ENCODE measurements at regions not wholly inside any gene's neighbourhood (a gene's known extent, or its start where the extent isn't known, plus 50 kb on each side); places are given as distances from the start of the nearest gene placed in this dataset.
"Not testable (repeated sequence)": the region's sequence is repeated elsewhere in the genome, so short reads cannot be mapped to it uniquely, and the experiment has no call there.

DNA sequence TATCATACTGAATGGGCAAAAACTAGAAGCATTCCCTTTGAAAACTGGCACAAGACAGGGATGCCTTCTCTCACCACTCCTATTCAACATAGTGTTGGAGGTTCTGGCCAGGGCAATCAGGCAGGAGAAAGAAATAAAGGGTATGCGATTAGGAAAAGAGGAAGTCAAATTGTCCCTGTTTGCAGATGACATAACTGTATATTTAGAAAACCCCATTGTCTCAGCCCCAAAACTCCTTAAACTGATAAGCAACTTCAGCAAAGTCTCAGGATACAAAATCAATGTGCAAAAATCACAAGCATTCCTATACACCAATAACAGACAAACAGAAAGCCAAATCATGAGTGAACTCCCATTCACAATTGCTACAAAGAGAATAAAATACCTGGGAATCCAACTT is 52.5 kb upstream of the CCDC71L start:
- DNase-seq: not testable (repeated sequence)

DNA sequence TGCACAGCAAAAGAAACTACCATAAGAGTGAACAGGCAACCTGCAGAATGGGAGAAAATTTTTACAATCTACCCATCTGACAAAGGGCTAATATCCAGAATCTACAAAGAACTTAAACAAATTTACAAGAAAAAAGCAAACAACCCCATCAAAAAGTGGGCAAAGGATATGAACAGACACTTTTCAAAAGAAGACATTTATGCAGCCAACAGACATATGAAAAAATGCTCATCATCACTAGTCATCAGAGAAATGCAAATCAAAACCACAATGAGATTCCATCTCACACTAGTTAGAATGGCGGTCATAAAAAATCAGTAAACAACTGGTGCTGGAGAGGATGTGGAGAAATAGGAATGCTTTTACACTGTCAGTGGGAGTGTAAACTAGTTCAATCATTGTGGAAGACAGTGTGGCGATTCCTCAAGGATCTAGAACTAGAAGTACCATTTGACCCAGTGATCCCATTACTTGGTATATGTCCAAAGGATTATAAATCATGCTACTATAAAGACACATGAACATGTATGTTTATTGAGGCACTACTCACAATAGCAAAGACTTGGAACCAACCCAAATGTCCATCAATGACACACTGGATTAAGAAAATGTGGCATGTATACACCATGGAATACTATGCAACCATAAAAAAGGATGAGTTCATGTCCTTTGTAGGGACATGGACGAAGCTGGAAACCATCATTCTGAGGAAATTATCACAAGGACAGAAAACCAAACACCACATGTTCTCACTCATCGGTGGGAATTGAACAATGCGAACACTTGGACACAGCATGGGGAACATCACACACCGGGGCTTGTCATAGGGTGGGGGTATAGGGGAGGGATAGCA is 53.9 kb upstream of the CCDC71L start:
- DNase-seq: not testable (repeated sequence)

DNA sequence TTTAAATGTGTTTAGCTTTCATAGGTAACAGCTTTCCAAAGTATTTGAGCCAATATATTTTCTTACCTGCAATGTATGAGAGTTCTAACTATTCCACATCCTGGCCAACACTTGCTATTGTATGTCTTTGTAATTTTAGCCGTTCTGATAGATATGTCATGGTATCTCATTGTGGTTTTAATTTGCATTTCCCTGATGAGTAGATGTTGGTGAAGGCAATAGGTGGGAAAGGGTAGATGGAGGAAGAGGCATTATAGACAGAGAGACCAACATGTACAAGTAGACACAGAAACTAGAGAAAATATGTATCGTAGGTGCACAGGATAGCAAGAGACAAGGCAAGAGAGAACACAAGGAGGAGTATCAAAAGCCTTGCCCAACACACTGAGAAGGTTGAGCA is 54.8 kb upstream of the CCDC71L start:
- no peak for DNase-seq

DNA sequence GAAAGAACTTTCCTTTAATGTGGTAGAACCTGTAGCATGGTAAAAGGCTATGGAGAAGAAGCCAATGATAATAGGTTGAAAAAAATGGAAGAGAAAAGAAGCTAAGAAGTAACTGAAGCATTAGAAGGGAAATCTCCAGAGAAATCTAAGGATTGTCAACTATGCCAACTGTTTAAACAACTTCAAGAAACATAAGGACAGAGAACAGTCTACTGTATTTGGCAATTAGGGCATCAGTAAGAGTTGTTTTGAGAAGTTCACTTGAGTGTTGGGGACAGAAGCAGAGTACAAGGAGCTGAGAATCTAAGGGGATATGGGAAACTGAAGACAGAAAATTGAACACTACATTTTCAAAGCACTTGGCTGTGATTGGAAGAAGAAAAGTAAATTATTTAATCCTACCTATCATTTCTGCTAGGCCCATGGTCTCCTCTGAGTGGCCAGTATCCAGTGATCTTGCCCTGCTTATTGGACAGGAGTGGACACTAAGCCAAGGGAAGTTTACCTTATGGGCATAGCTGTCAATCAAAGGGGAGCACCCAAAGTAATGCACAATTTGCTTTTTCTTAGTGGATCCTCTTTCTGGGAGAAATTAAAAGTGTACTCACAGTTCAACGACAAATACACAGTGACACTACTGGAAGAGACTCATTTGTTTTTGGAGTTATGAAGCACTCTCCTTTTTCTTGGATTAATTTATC is 56.4 kb upstream of the CCDC71L start:
- DNase-seq: no peak

DNA sequence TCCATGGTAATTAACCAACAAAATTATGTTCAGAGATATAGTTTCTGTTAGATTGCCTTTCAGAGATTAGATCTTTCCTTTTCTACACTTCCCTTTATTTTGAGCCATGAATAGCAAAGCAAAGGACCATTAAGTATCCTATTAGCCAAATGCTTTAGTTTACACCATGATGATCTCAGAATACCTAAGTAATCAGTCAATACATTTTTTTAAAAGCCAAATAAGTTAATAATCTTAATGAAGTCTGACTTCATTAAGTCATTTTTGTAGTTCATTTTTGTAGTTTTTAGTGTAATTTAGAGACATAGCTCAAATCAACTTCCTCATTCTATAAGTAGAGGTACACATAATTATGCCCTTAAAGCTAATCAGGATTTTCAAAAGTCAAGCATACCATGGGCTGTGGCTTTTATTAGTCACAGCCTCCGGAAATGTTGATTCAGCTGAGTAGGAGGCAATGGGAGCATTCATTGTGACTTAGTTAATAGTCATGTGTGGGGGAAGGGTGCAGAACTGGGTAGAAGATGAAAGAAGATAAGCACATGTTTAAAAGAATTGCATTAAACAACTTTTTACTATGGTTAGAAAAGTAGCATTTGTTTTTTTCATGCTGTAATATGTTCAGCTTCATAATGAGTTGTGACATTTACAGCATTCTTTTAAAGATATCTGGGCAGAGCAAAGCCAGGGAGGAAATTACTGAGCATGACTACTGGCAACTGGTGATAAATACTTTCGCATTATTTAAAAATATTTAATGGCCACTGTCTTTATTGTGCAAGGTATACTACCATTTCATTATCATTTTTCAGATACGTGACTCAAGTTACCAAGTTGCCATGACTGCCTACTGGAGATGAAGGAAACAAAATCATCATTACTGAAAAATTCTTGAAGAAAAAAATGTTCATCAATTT is 57.3 kb upstream of the CCDC71L start:
- DNase-seq: peak; percentile 64

DNA sequence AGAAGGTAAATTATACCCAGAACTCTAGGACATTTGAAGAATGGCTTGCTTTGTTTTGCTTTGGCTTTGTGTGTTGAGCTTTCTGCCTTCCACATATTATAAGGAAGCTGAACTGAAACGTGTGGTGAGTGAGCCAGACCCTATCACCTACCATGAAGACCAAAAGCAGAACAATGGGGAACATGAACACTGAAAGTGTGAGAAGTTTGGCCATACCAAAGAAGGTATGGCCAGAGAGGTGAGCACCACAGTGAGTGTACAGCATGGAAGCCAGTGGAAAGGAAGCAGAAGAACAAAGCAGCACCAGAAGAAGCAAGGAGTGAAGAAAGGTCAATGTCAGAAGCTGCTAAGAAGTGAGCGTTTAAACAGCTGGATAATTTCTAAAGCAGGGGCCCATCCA is 59.7 kb upstream of the CCDC71L start:
- no peak for DNase-seq

DNA sequence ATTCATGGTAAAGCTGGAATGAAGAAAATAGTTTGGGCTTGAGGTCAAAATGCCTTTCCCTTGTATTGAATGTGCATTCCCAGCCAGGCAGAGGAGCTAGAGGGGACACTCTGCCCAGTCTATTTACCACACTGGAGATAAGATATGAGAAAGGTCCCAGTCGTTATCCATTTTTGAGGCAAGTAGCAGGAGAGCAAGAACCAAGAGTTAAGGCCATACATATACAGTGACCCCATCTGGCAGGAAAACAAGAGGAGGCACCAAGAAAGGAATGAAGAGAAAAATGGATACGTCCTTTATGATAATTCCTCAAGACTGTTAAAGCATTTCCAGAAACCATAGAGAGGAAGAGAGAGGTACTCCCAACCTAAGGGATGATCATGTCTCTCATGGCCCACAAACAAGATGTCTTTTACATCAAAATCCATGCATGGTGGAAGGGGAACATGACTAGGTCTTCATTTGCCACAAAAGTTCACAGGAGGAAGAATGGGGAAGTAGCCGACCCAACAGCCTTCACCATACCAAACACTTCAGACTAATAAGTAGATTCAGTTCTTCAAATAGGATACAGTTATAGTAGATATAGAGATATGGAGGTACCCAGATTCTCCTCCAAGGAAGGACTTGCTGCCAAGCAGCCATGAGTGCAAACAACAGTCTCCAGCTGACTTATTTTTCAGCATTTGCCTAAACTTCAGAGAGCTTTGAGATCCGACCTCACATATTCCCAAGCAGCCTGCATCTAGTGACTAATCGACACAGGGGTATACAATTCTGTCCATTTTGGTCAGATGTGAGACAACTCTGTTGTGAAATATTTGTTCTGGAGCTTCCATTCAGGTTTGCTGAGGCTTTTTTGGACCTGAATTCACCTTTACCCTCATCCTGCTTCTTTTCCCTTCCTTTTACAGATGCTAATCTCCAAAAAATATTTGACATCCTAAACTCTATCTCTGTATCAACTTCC is 61.1 kb upstream of the CCDC71L start:
- no peak for DNase-seq

DNA sequence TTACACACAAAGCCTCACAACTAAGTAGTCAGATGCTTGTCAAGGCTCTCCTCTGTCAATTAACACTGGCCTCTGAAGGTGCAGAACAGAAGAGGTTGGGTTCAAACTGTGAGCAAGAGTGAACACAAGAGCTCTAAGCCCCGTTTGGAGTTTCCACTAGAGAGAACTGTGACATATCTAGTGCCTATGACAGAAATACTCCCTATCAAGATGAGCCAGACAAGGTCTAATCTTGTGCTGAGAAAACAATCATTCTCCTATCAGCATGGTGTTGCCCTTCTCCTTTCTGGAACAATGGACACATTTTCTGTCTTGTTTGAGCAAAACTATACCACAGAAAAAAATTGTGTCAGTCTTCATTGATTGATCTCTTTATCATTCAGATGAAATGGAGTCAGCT is 62.4 kb upstream of the CCDC71L start:
- DNase-seq: no peak

DNA sequence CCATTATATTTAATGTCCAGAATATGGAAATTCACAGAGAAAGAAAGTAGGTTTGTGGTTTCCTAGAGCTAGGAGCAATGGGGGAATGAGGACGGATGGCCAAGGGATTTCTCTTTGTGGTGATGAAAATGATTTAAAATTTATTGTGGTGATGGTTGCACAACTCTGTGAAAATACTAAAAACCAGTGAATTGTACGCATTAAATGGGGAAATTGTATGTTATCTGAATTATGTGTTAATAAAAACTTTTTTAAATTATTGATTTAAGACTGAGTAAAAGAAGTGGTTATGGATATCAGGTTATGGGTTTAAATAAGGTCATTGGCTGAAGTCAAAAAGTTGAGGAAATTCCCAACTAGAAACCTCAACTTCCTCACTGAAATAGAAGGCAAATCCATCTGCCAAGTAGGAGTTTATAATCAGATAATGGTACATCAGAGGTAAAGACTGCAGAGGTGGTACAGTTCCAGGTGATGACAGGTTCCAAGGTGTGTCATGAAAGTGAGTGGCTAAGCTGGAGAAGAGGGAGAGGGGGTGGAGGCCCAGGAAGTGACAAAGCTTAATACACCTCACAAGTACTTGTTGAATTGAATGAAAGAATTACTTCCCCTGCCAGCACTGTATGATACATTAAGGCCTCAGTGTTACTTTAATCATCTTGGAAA is 68.9 kb upstream of the CCDC71L start:
- DNase-seq: no peak

DNA sequence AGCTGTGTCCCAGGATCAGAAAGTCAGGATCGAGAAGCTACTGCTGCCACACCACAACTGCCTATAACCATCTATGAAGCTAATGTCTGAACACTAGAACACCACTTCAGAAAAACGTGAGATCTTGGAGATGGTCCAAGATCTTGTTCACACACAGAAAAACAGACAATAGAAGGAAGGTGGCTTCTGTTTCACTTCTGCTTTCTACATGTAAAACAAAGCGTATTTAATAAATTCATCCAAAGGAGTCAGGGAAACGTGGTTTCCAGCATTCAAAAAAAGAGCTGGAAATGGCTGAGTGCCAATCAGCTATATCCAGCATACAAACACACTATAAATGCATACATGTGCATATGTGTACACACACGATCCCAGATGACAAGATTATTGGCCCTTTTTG is 70.2 kb upstream of the CCDC71L start:
- DNase-seq: no peak

DNA sequence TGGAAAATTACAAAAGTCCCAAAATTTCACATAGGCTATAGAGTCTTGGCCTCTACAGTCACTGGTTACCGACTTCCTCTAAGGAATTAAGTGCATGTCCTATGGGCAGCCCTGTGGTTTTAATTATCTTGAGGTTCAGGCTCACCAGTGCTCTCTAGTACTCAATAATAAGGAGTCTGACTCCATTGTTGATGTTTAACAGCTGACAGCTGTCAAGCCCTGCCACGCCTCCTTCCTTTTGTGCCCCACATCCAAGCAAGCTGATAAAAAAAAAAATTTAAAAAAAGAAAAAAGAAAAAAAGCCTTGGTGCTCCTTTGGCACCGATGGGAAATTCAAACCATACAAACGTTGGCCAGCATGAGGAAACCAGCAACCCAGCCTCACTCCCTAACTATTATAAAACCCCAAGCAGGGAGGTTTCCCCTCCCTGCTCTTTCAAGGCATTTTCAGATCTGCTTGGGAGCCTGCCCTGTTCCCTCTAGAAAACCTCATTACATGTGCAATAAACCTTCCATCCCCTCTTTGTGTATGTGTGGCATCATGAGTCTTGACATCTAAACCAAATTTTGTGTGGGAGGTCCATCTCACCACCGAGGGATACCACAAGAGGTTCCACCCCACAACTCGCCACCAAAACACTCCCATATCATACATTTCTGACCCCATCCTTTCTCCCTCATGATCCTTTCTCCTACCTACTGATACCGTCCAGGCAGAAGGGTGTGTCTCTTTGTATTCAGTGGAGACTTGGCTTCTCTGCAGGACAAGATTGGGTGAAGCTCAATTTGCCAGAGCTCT is 70.9 kb upstream of the CCDC71L start:
- DNase-seq: no peak

DNA sequence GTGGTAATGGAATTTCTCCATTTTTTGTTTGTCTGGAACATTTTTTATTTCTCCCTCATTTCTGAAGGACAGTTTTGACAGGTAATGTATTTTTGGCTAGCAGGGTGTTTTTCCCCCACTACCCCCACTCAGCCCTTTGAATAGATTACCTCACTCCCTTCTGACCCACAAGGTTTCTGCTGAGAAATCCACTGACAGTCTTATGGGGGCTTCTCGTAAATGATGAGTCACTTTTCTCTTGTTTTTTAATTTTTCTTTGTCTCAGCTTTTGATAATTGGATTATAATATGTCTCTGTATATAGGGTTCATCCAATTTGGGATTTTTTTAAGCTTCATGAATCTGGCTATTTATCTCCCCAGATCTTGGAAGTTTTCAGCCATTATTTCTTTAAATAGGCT is 74.7 kb upstream of the CCDC71L start:
- DNase-seq: no peak

DNA sequence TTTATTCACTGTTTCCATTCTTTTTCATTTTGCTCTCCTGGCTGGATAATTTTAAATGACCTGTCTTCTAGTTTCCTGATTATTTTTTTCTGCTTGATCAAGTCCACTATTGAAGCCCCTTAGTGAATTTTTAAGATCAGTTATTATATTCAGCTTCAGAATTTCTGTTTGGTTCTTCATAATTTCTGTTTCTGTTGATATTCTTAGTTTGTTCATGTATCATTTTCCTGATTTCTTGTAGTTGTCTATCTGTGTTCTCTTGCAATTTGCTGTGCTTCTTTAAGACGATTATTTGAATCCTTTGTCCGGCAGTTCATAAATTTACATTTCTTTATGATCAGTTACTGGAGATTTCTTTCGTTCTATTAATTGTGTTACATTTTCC is 75.2 kb upstream of the CCDC71L start:
- no peak for DNase-seq

DNA sequence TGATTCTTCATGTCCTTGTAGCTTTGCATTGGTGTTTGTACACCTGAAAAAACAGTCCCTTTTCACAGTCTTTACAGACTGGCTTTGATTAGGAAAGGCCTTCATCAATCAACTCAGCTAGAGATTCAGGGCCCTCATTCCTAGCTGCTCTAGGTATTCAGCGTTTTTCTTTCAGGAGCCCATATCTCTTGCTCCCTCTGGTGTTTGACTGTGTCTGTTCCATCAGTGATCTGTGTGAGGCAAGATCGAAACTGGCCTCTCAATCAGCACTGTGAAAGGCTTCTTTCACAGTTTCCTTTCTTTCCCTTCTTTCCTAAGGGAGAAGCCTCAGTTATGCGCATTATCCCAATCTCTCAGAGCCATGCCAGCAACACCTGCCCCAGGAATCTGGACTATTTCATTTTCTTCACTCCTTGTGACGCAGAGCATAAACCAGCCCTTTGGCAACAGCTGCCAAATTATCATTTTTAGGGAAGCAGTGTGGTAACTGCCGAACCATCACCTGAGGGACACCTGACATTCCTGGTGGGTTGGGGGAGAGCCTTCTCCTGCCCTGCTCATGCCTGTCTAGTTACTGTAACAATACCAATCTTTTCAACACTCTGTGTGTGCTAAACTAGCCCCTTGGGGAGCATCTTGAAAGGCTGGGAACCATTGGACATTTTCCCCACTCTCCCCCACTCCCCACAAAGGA is 75.7 kb upstream of the CCDC71L start:
- no peak for DNase-seq

DNA sequence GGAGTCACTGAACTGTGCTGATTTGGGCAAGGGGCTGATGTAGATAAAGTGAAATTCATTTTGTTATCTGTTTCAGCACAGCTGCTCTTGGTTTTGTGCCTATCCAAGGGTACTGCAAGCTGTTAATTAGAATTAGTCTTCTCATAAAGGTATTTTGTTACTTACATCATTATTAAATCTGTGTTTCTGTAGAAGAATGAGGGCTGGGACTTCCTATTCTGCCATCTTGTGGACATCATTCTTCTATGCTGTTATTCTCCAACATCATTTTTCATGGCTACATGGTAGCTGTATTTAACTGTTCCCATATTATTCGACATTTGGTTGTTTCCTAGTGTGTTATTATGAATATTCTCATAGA is 76.2 kb upstream of the CCDC71L start:
- DNase-seq: no peak

DNA sequence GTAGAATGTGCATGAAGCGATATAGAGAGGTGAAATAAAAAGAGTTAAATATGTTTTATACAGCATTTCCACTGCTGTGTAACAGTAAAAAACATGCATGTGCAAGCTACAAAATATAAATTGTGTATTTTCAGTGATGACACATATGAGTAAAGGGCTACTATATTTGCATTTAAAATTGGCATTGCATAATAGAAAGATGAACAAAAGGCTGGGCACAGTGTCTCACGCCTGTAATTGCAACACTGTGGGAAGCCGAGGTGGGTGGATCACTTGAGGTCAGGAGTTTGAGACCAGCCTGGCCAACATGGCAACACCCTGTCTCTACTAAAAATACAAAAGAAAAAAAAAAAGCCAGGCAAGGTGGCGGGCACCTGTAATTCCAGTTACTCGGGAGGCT is 79.8 kb upstream of the CCDC71L start:
- DNase-seq: no peak

DNA sequence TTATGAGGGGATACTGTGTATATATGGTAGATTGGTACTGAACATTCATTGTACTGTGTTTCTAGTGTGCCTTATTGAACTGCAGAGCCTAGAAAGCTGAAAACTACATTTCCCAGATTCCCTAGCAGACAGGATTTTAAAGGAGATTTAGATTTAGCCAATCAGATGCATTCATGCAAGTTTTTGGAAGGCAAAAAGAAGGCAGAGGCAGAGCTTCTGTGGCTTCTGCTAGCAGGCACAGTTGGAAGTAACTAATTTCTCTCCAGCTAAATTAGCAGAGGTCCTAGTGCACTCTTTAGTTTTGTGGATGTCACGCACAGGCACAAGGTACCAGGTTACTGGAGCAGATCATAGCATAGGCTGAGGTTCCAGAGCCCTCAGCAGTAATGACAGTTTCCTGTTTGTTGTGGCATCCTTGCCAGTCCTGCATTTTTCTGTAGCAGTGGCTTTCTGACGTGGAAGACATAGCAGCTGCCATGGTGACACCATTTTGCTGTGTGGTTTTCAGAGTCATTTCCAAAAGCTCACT is 83.7 kb upstream of the CCDC71L start:
- DNase-seq: no peak

DNA sequence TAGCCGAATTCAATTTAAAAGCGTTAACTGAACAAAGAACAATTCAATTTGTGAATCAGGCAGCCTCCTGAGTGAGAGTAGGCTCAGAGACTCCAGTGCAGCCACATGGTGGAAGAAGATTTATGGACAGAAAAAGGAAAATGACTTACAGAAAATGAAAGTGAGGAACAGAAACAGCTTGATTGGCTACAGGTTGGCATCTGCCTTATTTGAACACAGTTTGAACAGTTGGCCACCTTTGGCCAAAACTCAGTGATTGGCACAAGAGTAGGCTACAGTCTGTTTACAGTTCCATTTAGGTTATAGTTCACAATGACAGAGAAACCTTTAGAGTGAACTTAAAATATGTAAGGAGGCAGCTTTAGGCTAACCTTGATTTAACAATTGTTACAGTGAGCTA is 86.3 kb upstream of the CCDC71L start:
- DNase-seq: not testable (repeated sequence)

DNA sequence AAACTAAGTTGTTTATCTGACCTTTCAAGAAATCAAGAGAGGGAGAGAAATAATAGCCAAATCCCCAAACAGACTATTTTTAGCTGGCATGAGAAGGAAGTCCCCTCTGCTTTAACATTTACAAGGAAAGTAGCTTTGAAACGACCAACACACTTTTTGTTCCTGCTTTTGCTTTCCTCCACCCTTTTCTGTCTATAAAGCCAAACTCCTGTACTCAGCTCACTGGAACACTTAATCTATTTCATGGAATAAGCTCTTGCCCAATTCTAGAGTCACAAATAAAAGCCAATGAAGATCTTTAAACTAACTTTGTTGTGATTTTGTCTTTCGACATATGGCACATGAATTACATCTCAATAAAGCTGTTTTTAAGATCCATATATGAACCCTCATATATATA is 86.8 kb upstream of the CCDC71L start:
- no peak for DNase-seq

DNA sequence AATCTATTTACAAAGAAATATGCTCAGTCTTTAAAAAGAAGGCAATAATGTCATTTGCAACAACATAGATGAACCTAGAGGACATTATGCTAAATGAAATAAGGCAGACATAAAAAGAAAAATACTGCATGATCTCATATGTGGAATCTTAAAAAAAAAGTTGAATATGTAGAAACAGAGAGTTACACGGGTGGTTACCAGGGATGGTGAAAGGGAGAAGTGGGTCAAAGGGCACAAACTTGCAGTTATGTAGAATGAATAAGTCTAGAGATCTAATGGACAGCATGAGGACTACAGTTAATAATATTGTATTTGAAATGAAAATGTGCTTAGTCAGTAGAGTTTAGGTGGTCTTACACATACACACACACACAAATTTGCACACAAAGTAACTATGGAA is 88.2 kb upstream of the CCDC71L start:
- DNase-seq: no peak

All from stimulated activated CD4-positive, alpha-beta T cell treated with anti-CD3 and anti-CD28 coated beads, Interleukin-12 subunit alpha, Interleukin-12 subunit beta, amount 100 ng/mL, for 4 hours (primary cell).